ENCODE measurements at regions not wholly inside any gene's neighbourhood (a gene's known extent, or its start where the extent isn't known, plus 50 kb on each side); places are given as distances from the start of the nearest gene placed in this dataset.

GRCh38 chr7:54072710-54073109, 469.5 kb upstream of the VSTM2A start:
- no peak overlapping the region for H3K14ac ChIP-seq (ENCODE audit: insufficient read length)
- ChIA-PET POLR2A (ENCODE audit: partially characterized antibody) (no interaction called here), CTCF (ENCODE audit: partially characterized antibody) (interaction anchor here (1.1 kb wide), 1 partner anchor 46 kb away, joined by 3 read pairs; no protein-coding TSS in a partner anchor)
- no peaks in the 10 kb centered on the region for H3K23me2 ChIP-seq (ENCODE audit: low read depth, low read length)
- H2AK5ac ChIP-seq (ENCODE audit: low read depth, low read length): no peak overlapping the region
- no peak for DNase-seq (ENCODE audit: low read depth in 1 of 2, low spot score in 2 of 2)
- no peak overlapping the region for H2BK5ac ChIP-seq (ENCODE audit: low read depth, low read length)
- no peaks in the 10 kb centered on the region for H3K27me3 ChIP-seq (replicated peaks in 1 of 4; ENCODE audit: control insufficient read depth in 3 of 4, extremely low read depth in 1 of 4, insufficient read depth in 3 of 4, low read length in 3 of 4)
- 100% methylated on average over 4 of the region's 4 CpGs; no CpG with 5 or more reads in 1 of the 2 experiments for WGBS, 2 experiments (ENCODE audit: extremely low coverage in 1 of 2, insufficient coverage in 1 of 2, insufficient read length in 1 of 2, insufficient replicate concordance in 2 of 2, low coverage in 1 of 2, low lambda C conversion rate in 2 of 2, missing lambda C conversion rate in 1 of 2)
- no peak overlapping the region for H3K27ac ChIP-seq (ENCODE audit: low read depth, low read length)
- no peak overlapping the region for H2AFZ ChIP-seq (ENCODE audit: low read length)
- TF ChIP-seq USF2 (IDR thresholded peaks at IDR 0.05; ENCODE audit: low read length): no peak
- TF ChIP-seq RAD21 (IDR thresholded peaks at IDR 0.05 in 1 of 2, conservative IDR thresholded peaks at IDR 0.05 in 1 of 2; ENCODE audit: low read depth in 2 of 2, low read length in 2 of 2): no peak
- TF ChIP-seq POU5F1 (IDR thresholded peaks at IDR 0.05; ENCODE audit: low read depth, low read length): no peak
- TF ChIP-seq HDAC6 (IDR thresholded peaks at IDR 0.05; ENCODE audit: low read depth, low read length): no peak
- TF ChIP-seq MAX (IDR thresholded peaks at IDR 0.05): no peak
- no peak overlapping the region for H4K5ac ChIP-seq (ENCODE audit: insufficient read length, low read depth, low read length)
- no peak overlapping the region for H3K18ac ChIP-seq (ENCODE audit: extremely low read depth, low read length)
- no peaks in the 10 kb centered on the region for H3K79me2 ChIP-seq (ENCODE audit: control insufficient read depth in 1 of 2, insufficient read depth in 2 of 2, low read length in 2 of 2)
- no peak overlapping the region for H2BK120ac ChIP-seq (replicated peaks; ENCODE audit: low read depth, low read length)
- H3K36me3 ChIP-seq (ENCODE audit: control insufficient read depth in 2 of 4, insufficient read depth in 4 of 4, low read length in 3 of 4): no peaks in the 10 kb centered on the region
- H2BK12ac ChIP-seq (ENCODE audit: low read depth, low read length): no peak overlapping the region
- no peak for FAIRE-seq
- H3K56ac ChIP-seq (replicated peaks; ENCODE audit: insufficient read length, low read depth, low read length): no peak overlapping the region
- H3K79me1 ChIP-seq (ENCODE audit: low read depth, low read length): no peaks in the 10 kb centered on the region
- H3K4me2 ChIP-seq (ENCODE audit: insufficient read depth in 1 of 2, low read depth in 2 of 2, low read length in 2 of 2): no peak overlapping the region
- H4K91ac ChIP-seq (replicated peaks; ENCODE audit: insufficient read length, low read length): no peak overlapping the region
- H3K9me3 ChIP-seq (ENCODE audit: insufficient read depth in 2 of 2, low read depth in 1 of 2, low read length in 1 of 2): no peaks in the 10 kb centered on the region
- H2BK20ac ChIP-seq (ENCODE audit: low read length): no peak overlapping the region
- no peak overlapping the region for H2BK15ac ChIP-seq (ENCODE audit: low read length)
- no peak overlapping the region for H3K23ac ChIP-seq (ENCODE audit: insufficient read length)
- no peak overlapping the region for H3K4ac ChIP-seq (replicated peaks; ENCODE audit: insufficient read length, low read depth, low read length)
- H3K9ac ChIP-seq (replicated peaks in 1 of 4; ENCODE audit: extremely low read depth in 1 of 4, low read depth in 3 of 4, low read length in 3 of 4): no peak overlapping the region
- H4K20me1 ChIP-seq (replicated peaks in 1 of 2; ENCODE audit: control insufficient read depth in 1 of 2, insufficient read depth in 2 of 2, low read length in 2 of 2): no peaks in the 10 kb centered on the region
- no peak overlapping the region for H4K8ac ChIP-seq (ENCODE audit: extremely low read depth, insufficient read depth, low read length)
- no peaks in the 10 kb centered on the region for H3K4me1 ChIP-seq (replicated peaks in 1 of 4; ENCODE audit: control insufficient read depth in 3 of 4, insufficient read depth in 4 of 4, low read length in 3 of 4)
- no peak overlapping the region for H3K4me3 ChIP-seq (ENCODE audit: extremely low read depth in 1 of 4, insufficient read depth in 2 of 4, low read depth in 3 of 4, low read length in 4 of 4)

Data from H1 (cell line).